ENCODE measurements at regions not wholly inside any gene's neighbourhood (a gene's known extent, or its start where the extent isn't known, plus 50 kb on each side); places are given as distances from the start of the nearest gene placed in this dataset.
"Not testable (repeated sequence)": the region's sequence is repeated elsewhere in the genome, so short reads cannot be mapped to it uniquely, and the experiment has no call there.

- H3K27ac ChIP-seq; POLR2A ChIA-PET (ENCODE audit: low non-redundant PET); CTCF ChIA-PET; DNase-seq (ENCODE audit: low spot score): not testable (repeated sequence)
Observed at GRCh38 chr3:125831005-125831750, 137.8 kb upstream of the ROPN1B start.

GRCh38 chr3:125835562-125835961 is 133.4 kb upstream of the ROPN1B start:
- POLR2A ChIA-PET (ENCODE audit: low non-redundant PET); CTCF ChIA-PET; H3K27ac ChIP-seq; DNase-seq (ENCODE audit: low spot score): not testable (repeated sequence)

GRCh38 chr3:125836011-125836551 is 132.9 kb upstream of the ROPN1B start:
- POLR2A ChIA-PET (ENCODE audit: low non-redundant PET); CTCF ChIA-PET; H3K27ac ChIP-seq; DNase-seq (ENCODE audit: low spot score): not testable (repeated sequence)

GRCh38 chr3:125836786-125837185 is 132.2 kb upstream of the ROPN1B start:
- DNase-seq (ENCODE audit: low spot score); CTCF ChIA-PET; H3K27ac ChIP-seq; POLR2A ChIA-PET (ENCODE audit: low non-redundant PET): not testable (repeated sequence)

- H3K27ac ChIP-seq; DNase-seq (ENCODE audit: low spot score); CTCF ChIA-PET: not testable (repeated sequence)
- POLR2A ChIA-PET (ENCODE audit: low non-redundant PET) = interaction anchor here (0.6 kb wide), 1 partner anchor 243 kb away, joined by 4 read pairs; no protein-coding TSS in a partner anchor
Observed at GRCh38 chr3:125838857-125839256, 130.1 kb upstream of the ROPN1B start.

GRCh38 chr3:125840465-125840864 is 128.5 kb upstream of the ROPN1B start:
- H3K27ac ChIP-seq; POLR2A ChIA-PET (ENCODE audit: low non-redundant PET); CTCF ChIA-PET; DNase-seq (ENCODE audit: low spot score): not testable (repeated sequence)

- POLR2A ChIA-PET (ENCODE audit: low non-redundant PET); H3K27ac ChIP-seq; CTCF ChIA-PET; DNase-seq (ENCODE audit: low spot score): not testable (repeated sequence)
Observed at GRCh38 chr3:125847966-125848365, 121.0 kb upstream of the ROPN1B start.

- POLR2A ChIA-PET (ENCODE audit: low non-redundant PET); H3K27ac ChIP-seq; DNase-seq (ENCODE audit: low spot score); CTCF ChIA-PET: not testable (repeated sequence)
Observed at GRCh38 chr3:125855006-125855405, 114.0 kb upstream of the ROPN1B start.

GRCh38 chr3:125860547-125860946 is 108.4 kb upstream of the ROPN1B start:
- DNase-seq (ENCODE audit: low spot score); POLR2A ChIA-PET (ENCODE audit: low non-redundant PET); H3K27ac ChIP-seq; CTCF ChIA-PET: not testable (repeated sequence)

GRCh38 chr3:125862841-125863254 is 106.1 kb upstream of the ROPN1B start:
- DNase-seq (ENCODE audit: low spot score); POLR2A ChIA-PET (ENCODE audit: low non-redundant PET); H3K27ac ChIP-seq: not testable (repeated sequence)
- CTCF ChIA-PET = interaction anchor here (0.6 kb wide), 1 partner anchor 238 kb away, joined by 5 read pairs; no protein-coding TSS in a partner anchor

GRCh38 chr3:125864532-125864931 is 104.4 kb upstream of the ROPN1B start:
- POLR2A ChIA-PET (ENCODE audit: low non-redundant PET); CTCF ChIA-PET; H3K27ac ChIP-seq; DNase-seq (ENCODE audit: low spot score): not testable (repeated sequence)

- CTCF ChIA-PET; H3K27ac ChIP-seq; DNase-seq (ENCODE audit: low spot score); POLR2A ChIA-PET (ENCODE audit: low non-redundant PET): not testable (repeated sequence)
Observed at GRCh38 chr3:125886006-125886405, 83.0 kb upstream of the ROPN1B start.

GRCh38 chr3:125899181-125899580 is 69.8 kb upstream of the ROPN1B start:
- POLR2A ChIA-PET (ENCODE audit: low non-redundant PET); CTCF ChIA-PET: not testable (repeated sequence)

GRCh38 chr3:125901473-125901872 is 67.5 kb upstream of the ROPN1B start:
- H3K27ac ChIP-seq; POLR2A ChIA-PET (ENCODE audit: low non-redundant PET); DNase-seq (ENCODE audit: low spot score): not testable (repeated sequence)
- CTCF ChIA-PET = interaction anchor here (0.6 kb wide), 1 partner anchor 320 kb away, joined by 3 read pairs; no protein-coding TSS in a partner anchor

More at GRCh38 chr3:125899181-125899580, 69.8 kb upstream of the ROPN1B start:
- DNase-seq (ENCODE audit: low spot score); H3K27ac ChIP-seq: not testable (repeated sequence)

GRCh38 chr3:125903780-125904455 is 65.1 kb upstream of the ROPN1B start:
- H3K27ac ChIP-seq; POLR2A ChIA-PET (ENCODE audit: low non-redundant PET); CTCF ChIA-PET; DNase-seq (ENCODE audit: low spot score): not testable (repeated sequence)

GRCh38 chr3:125907279-125907678 is 61.7 kb upstream of the ROPN1B start:
- POLR2A ChIA-PET (ENCODE audit: low non-redundant PET); CTCF ChIA-PET; DNase-seq (ENCODE audit: low spot score); H3K27ac ChIP-seq: not testable (repeated sequence)

- POLR2A ChIA-PET (ENCODE audit: low non-redundant PET); CTCF ChIA-PET; DNase-seq (ENCODE audit: low spot score); H3K27ac ChIP-seq: not testable (repeated sequence)
Observed at GRCh38 chr3:125910851-125911250, 58.1 kb upstream of the ROPN1B start.

Measured in RWPE1 (cell line).